HG03442 (cell line): ENCODE measurements at regions not wholly inside any gene's neighbourhood (a gene's known extent, or its start where the extent isn't known, plus 50 kb on each side); places are given as distances from the start of the nearest gene placed in this dataset.
"Not testable (repeated sequence)": the region's sequence is repeated elsewhere in the genome, so short reads cannot be mapped to it uniquely, and the experiment has no call there.

Experiments used
- ATAC-seq: cut with Tn5 transposase; IDR thresholded peaks from one replicate; pipeline ENCODE4 v1.9.1; 2021; ENCODE audit warnings: mild to moderate bottlenecking, moderate library complexity; ENCODE audit not compliant: unreplicated experiment

GRCh38 chr5:138649316-138649720, 74.1 kb upstream of the HSPA9 start:
- no peak for ATAC-seq

- no peak for ATAC-seq
These were observed 73.6 kb upstream of the HSPA9 start for GRCh38 chr5:138648841-138649240.

GRCh38 chr5:138647794-138648410, 72.7 kb upstream of the HSPA9 start:
- no peak for ATAC-seq

GRCh38 chr5:138647261-138647788, 72.1 kb upstream of the HSPA9 start:
- ATAC-seq = no peak

GRCh38 chr5:138646671-138647070, 71.5 kb upstream of the HSPA9 start:
- ATAC-seq = no peak

- no peak for ATAC-seq
These were observed 70.8 kb upstream of the HSPA9 start for GRCh38 chr5:138645778-138646575.

GRCh38 chr5:138643040-138643791, 68.0 kb upstream of the HSPA9 start:
- no peak for ATAC-seq

GRCh38 chr5:138641547-138642298, 66.5 kb upstream of the HSPA9 start:
- ATAC-seq = no peak

GRCh38 chr5:138640646-138641254, 65.5 kb upstream of the HSPA9 start:
- ATAC-seq = no peak

GRCh38 chr5:138640138-138640537, 64.9 kb upstream of the HSPA9 start:
- no peak for ATAC-seq

- ATAC-seq = no peak
These were observed 64.1 kb upstream of the HSPA9 start for GRCh38 chr5:138639326-138639725.

- no peak for ATAC-seq
These were observed 62.1 kb upstream of the HSPA9 start for GRCh38 chr5:138637256-138637655.

- ATAC-seq = no peak
These were observed 61.3 kb upstream of the HSPA9 start for GRCh38 chr5:138636398-138636944.

- ATAC-seq = no peak
These were observed 60.5 kb upstream of the HSPA9 start for GRCh38 chr5:138635708-138636107.

- no peak for ATAC-seq
These were observed 60.1 kb upstream of the HSPA9 start for GRCh38 chr5:138635265-138635664.

- not testable (repeated sequence) for ATAC-seq
These were observed 59.6 kb upstream of the HSPA9 start for GRCh38 chr5:138634804-138635203.

GRCh38 chr5:138632900-138633489, 57.8 kb upstream of the HSPA9 start:
- ATAC-seq = no peak

- ATAC-seq = no peak
These were observed 56.1 kb upstream of the HSPA9 start for GRCh38 chr5:138631096-138631928.

GRCh38 chr5:138629392-138629791, 54.2 kb upstream of the HSPA9 start:
- ATAC-seq = no peak
